HepG2 (cell line): ENCODE measurements at regions not wholly inside any gene's neighbourhood (a gene's known extent, or its start where the extent isn't known, plus 50 kb on each side); places are given as distances from the start of the nearest gene placed in this dataset.

Source experiments
- ATAC-seq: fragments of 200-7000 bp; cut with Tn5 transposase; 3 replicates; pipeline ENCODE4 v1.9.1; 2020; ENCODE audit warnings: mild to moderate bottlenecking, moderate library complexity
- BruUV-seq: library from RNA; stranded (reverse); fragments of 400-500 nt; replicated peaks from 2 replicates; lab custom pipeline; 2021; lab: Mats Ljungman, UMichigan
- CTCF ChIA-PET: fragments of 300-600 bp; formaldehyde crosslinking; extraction: SDS; loops from one replicate; lab custom pipeline; 2021; ENCODE audit warnings: low total read pairs, inconsistent platforms, low intra/inter-chr PET ratio; lab: Yijun Ruan, JAX
- POLR2A ChIA-PET: fragments of 350-600 bp; sonication (Branson Sonifier 250); formaldehyde crosslinking; loops from one replicate; lab custom pipeline; 2020; ENCODE audit warnings: antibody characterized with exemption, inconsistent platforms; lab: Yijun Ruan, JAX
- DNase-seq: peaks from one replicate; pipeline ENCODE4 v3.0.0-alpha.2; 2015; ENCODE audit warnings: low spot score
- FAIRE-seq: peaks from 3 replicates; lab custom pipeline; 2011; peaks lifted over from hg19 to GRCh38; lab: Jason Lieb, UNC
- H2AFZ ChIP-seq: one replicate; pipeline ENCODE4 v1.6.1; 2011; ENCODE audit warnings: low read length, inconsistent platforms
- H3K27ac ChIP-seq: fragments of 300-600 bp; 3 replicates; pipeline ENCODE4 v1.8.0; 2011; ENCODE audit warnings: mixed run types, mild to moderate bottlenecking, mixed read lengths, low read length, inconsistent platforms; ENCODE audit not compliant: insufficient read depth; ENCODE audit errors: extremely low read length
- H3K27me3 ChIP-seq, 2 experiments: fragments of 200-600 bp in 1 of 2; 2 replicates in 1 of 2; 3 replicates in 1 of 2; pipeline versions ENCODE4 v1.6.0 to v1.8.0; 2011; ENCODE audit warnings: low read length in 2 of 2, mild to moderate bottlenecking in 2 of 2, moderate library complexity in 2 of 2, inconsistent platforms in 1 of 2; ENCODE audit not compliant: insufficient read depth in 2 of 2, control insufficient read depth in 1 of 2
- H3K36me3 ChIP-seq, 2 experiments: fragments of 200-600 bp in 1 of 2; replicated peaks in 1 of 2; 2 replicates in 1 of 2; 3 replicates in 1 of 2; pipeline versions ENCODE4 v1.5.1 to v1.8.0; 2011; ENCODE audit warnings: low read length in 2 of 2, inconsistent platforms in 1 of 2; ENCODE audit not compliant: insufficient read depth in 2 of 2, control insufficient read depth in 1 of 2
- H3K4me1 ChIP-seq: 2 replicates; pipeline ENCODE4 v1.5.1; 2012; ENCODE audit warnings: low read length, inconsistent platforms; ENCODE audit not compliant: insufficient read depth
- H3K4me2 ChIP-seq: 2 replicates; pipeline ENCODE4 v1.6.0; 2011; ENCODE audit warnings: low read depth, low read length, inconsistent platforms
- H3K4me3 ChIP-seq, 3 experiments: fragments of 200-600 bp in 1 of 3; sonication (generic), shearing (Covaris generic) in 1 of 3; replicated peaks in 1 of 3; 2 replicates each; pipeline ENCODE4 v1.5.1; 2011 to 2016; ENCODE audit warnings: low read length in 3 of 3, inconsistent platforms in 2 of 3, low read depth in 2 of 3, mild to moderate bottlenecking in 2 of 3, control low read depth in 1 of 3, mixed read lengths in 1 of 3; ENCODE audit not compliant: insufficient read depth in 1 of 3
- H3K79me2 ChIP-seq: one replicate; pipeline ENCODE4 v1.6.1; 2011; ENCODE audit warnings: low read length, inconsistent platforms; ENCODE audit not compliant: insufficient read depth
- H3K9ac ChIP-seq: 2 replicates; pipeline ENCODE4 v1.6.0; 2011; ENCODE audit warnings: mild to moderate bottlenecking, low read depth, low read length, inconsistent platforms; ENCODE audit not compliant: insufficient read depth
- H3K9me3 ChIP-seq: 2 replicates; pipeline ENCODE4 v1.5.1; 2012; ENCODE audit warnings: mild to moderate bottlenecking, low read length
- H4K20me1 ChIP-seq: 2 replicates; pipeline ENCODE4 v1.6.0; 2011; ENCODE audit warnings: inconsistent platforms, mild to moderate bottlenecking, low read length, moderate library complexity; ENCODE audit not compliant: insufficient read depth
- ARID5B ChIP-seq: IDR thresholded peaks from 2 replicates; pipeline ENCODE4 v1.4.0; 2020; ENCODE audit warnings: mild to moderate bottlenecking, missing genetic modification reagents
- ELF1 ChIP-seq: sonication (generic); formaldehyde crosslinking; IDR thresholded peaks from 2 replicates; pipeline ENCODE4 v1.4.0; 2020; ENCODE audit warnings: missing genetic modification reagents
- HNF1A ChIP-seq, 2 experiments: sonication (generic) in 1 of 2; formaldehyde crosslinking in 1 of 2; IDR thresholded peaks; 2 replicates each; pipeline versions ENCODE4 v1.4.0 to v1.6.1; 2016 to 2020; ENCODE audit warnings: borderline replicate concordance in 1 of 2, low read depth in 1 of 2, mild to moderate bottlenecking in 1 of 2, missing genetic modification reagents in 1 of 2
- KDM5A ChIP-seq: fragments of 200-600 bp; sonication (generic); IDR thresholded peaks from 2 replicates; pipeline ENCODE4 v1.7.0; 2018; ENCODE audit warnings: antibody characterized with exemption, mild to moderate bottlenecking, low read length, borderline replicate concordance
- SIN3B ChIP-seq: fragments of 150-350 bp; IDR thresholded peaks from 2 replicates; pipeline ENCODE4 v1.6.1; 2014; ENCODE audit warnings: low read length
- SRSF9 ChIP-seq: fragments of 200-400 bp; formaldehyde crosslinking; IDR thresholded peaks from 2 replicates; pipeline ENCODE4 v1.6.1; 2018; ENCODE audit warnings: borderline replicate concordance, mild to moderate bottlenecking, low read depth, low read length; ENCODE audit not compliant: insufficient read depth, poor library complexity, severe bottlenecking
- ZNF264 ChIP-seq: sonication (generic); formaldehyde crosslinking; IDR thresholded peaks from 2 replicates; pipeline ENCODE4 v1.4.0; 2020; ENCODE audit warnings: missing genetic modification reagents
- ZNF367 ChIP-seq: sonication (generic); formaldehyde crosslinking; IDR thresholded peaks from 2 replicates; pipeline ENCODE4 v1.4.0; 2020; ENCODE audit warnings: missing genetic modification reagents, borderline replicate concordance
- ZNF776 ChIP-seq: sonication (generic); formaldehyde crosslinking; IDR thresholded peaks from 2 replicates; pipeline ENCODE4 v1.4.0; 2020; ENCODE audit warnings: mild to moderate bottlenecking, missing genetic modification reagents
- WGBS: methylation state at CpG from one replicate; pipeline ENCODE4 v1.1.6; 2017; ENCODE audit warnings: low lambda C conversion rate; 5-methylcytosine and 5-hydroxymethylcytosine counted together
- in situ Hi-C: cut with HindIII; loops from 2 replicates; pipeline ENCODE4 v1.10.0; 2017; ENCODE audit warnings: low pct_unique_long_range_greater_than_20kb; ENCODE audit not compliant: extremely low pct_ligation_motif_present
- intact Hi-C: fragments of 100-400 bp; cut with micrococcal nuclease; formaldehyde crosslinking; loops from one replicate; pipeline ENCODE4 v1.10.0; 2022; ENCODE audit not compliant: unreplicated experiment

- no peak overlapping the region for H3K4me2 ChIP-seq
- no peak overlapping the region for H3K9ac ChIP-seq
- DNase-seq (no peak), FAIRE-seq (no peak), ATAC-seq (no peak)
- H3K27ac ChIP-seq, result no peak overlapping the region
- no peaks in the 10 kb centered on the region; a peak in 1 of 5 replicates for H3K27me3 ChIP-seq
- intact Hi-C loops, result no loop called here
- H3K4me1 ChIP-seq, result no peaks in the 10 kb centered on the region
- POLR2A ChIA-PET, result no interaction called here
- no TSS peak for BruUV-seq
- H3K4me3 ChIP-seq, result no peak overlapping the region
- no peak overlapping the region for H2AFZ ChIP-seq
- TF ChIP-seq ZNF776 (CRISPR knock-in tag) (no peak), ELF1 (CRISPR knock-in tag) (no peak), ARID5B (CRISPR knock-in tag) (no peak)
- H3K9me3 ChIP-seq, result peaks cover 84% of the 10 kb centered on the region
- H4K20me1 ChIP-seq, result no peaks in the 10 kb centered on the region
- WGBS, result 46% methylated on average over 4 of the region's 4 CpGs
- no peaks in the 10 kb centered on the region for H3K36me3 ChIP-seq
- no peaks in the 10 kb centered on the region for H3K79me2 ChIP-seq
- CTCF ChIA-PET, result no interaction called here
- in situ Hi-C loops, result no loop called here
Measured at GRCh38 chr21:21864321-21864840, 866.2 kb downstream of the NCAM2 start.

GRCh38 chr21:21897275-21897883, 899.2 kb downstream of the NCAM2 start:
- Histone ChIP-seq H3K27me3 (no peaks in the 10 kb centered on the region), H4K20me1 (no peaks in the 10 kb centered on the region), H3K9ac (no peak overlapping the region), H3K27ac (no peak overlapping the region), H3K4me3 (no peak overlapping the region), H3K4me1 (no peaks in the 10 kb centered on the region), H2AFZ (no peak overlapping the region), H3K4me2 (no peak overlapping the region), H3K9me3 (peaks cover 76% of the 10 kb centered on the region), H3K36me3 (no peaks in the 10 kb centered on the region), H3K79me2 (no peaks in the 10 kb centered on the region)
- CTCF ChIA-PET, result no interaction called here
- no TSS peak for BruUV-seq
- no peak for FAIRE-seq
- POLR2A ChIA-PET, result no interaction called here
- ATAC-seq, result no peak
- WGBS, result 2% methylated on average over 2 of the region's 2 CpGs
- intact Hi-C loops, result no loop called here
- no peak for DNase-seq
- in situ Hi-C loops, result no loop called here
- TF ChIP-seq SRSF9 (no peak), SIN3B (no peak), ZNF264 (CRISPR knock-in tag) (no peak), ZNF367 (no peak), HNF1A (IDR thresholded peaks at IDR 0.05; ENCODE audit: low read depth) (no peak), HNF1A (CRISPR knock-in tag; IDR thresholded peaks at IDR 0.05; ENCODE audit: borderline replicate concordance) (no peak), KDM5A (no peak)
